Choroid plexus epithelial cell (primary cell): ENCODE measurements at regions not wholly inside any gene's neighbourhood (a gene's known extent, or its start where the extent isn't known, plus 50 kb on each side); places are given as distances from the start of the nearest gene placed in this dataset.

Source experiments
- DNase-seq: peaks from one replicate; pipeline ENCODE4 v3.0.0-alpha.2; 2010; ENCODE audit warnings: low read depth
- H3K4me3 ChIP-seq: 2 replicates; pipeline ENCODE4 v1.5.1; 2011; ENCODE audit warnings: low read depth, mild to moderate bottlenecking, control low read depth, low read length, moderate library complexity
- TF ChIP-seq, protein P1 (sequence below): conservative IDR thresholded peaks from 2 replicates; pipeline ENCODE4 v1.5.1; 2011; ENCODE audit warnings: low read depth, mild to moderate bottlenecking, control low read depth, inconsistent platforms, low read length, moderate library complexity

DNA sequence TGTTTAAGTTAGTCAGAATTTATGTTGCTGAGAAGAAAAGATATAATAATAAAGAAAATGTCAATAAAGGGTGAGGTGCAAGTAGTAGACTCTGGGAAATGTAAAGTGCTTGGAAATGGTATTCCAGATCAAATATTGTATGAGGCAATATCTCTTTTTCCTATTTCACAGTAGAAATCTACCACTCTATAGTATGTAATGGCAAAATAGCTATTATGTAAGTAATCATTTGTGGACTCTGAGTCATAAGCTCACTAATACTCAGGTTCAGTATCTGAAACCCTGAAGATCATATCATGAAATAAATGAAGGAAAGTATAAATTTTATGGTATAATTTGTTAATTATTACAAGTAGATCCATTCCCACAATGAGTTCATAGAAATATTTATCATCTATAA lies 322.1 kb downstream of the PYDC2 start:
- TF ChIP-seq, protein P1, sequence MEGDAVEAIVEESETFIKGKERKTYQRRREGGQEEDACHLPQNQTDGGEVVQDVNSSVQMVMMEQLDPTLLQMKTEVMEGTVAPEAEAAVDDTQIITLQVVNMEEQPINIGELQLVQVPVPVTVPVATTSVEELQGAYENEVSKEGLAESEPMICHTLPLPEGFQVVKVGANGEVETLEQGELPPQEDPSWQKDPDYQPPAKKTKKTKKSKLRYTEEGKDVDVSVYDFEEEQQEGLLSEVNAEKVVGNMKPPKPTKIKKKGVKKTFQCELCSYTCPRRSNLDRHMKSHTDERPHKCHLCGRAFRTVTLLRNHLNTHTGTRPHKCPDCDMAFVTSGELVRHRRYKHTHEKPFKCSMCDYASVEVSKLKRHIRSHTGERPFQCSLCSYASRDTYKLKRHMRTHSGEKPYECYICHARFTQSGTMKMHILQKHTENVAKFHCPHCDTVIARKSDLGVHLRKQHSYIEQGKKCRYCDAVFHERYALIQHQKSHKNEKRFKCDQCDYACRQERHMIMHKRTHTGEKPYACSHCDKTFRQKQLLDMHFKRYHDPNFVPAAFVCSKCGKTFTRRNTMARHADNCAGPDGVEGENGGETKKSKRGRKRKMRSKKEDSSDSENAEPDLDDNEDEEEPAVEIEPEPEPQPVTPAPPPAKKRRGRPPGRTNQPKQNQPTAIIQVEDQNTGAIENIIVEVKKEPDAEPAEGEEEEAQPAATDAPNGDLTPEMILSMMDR: no peak
- no peak overlapping the region for H3K4me3 ChIP-seq
- no peak for DNase-seq

- H3K4me3 ChIP-seq: no peak overlapping the region
- TF ChIP-seq, protein P1: no peak
- DNase-seq: no peak
Measured at GRCh38 chr3:191790934-191791333, 330.0 kb downstream of the PYDC2 start.

- no peak for DNase-seq
- no peak overlapping the region for H3K4me3 ChIP-seq
- TF ChIP-seq, protein P1: no peak
Measured at GRCh38 chr3:191792580-191792979, 331.6 kb downstream of the PYDC2 start.

DNA sequence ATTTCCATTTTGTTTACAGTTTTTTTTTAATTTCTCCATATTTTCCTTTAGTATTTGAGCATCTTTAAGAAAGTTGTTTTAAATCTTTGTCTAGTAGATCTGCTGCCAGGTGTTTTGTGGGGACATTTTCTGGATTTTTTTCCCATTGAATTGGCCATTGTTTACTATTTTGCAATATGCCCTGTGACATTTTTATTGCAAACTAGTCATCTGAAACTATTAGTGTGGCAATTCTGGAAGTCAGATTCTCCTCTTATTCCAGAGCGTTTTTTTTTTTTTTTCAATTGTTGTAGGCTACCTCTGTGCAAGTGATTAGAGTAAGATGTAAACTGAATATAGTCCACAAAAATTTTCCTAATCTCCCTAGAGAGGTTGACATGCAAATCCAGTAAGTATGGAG lies 334.2 kb downstream of the PYDC2 start:
- TF ChIP-seq, protein P1: no peak
- no peak for DNase-seq
- no peak overlapping the region for H3K4me3 ChIP-seq

- DNase-seq: no peak
- H3K4me3 ChIP-seq: no peak overlapping the region
- TF ChIP-seq, protein P1: no peak
Measured at GRCh38 chr3:191797271-191797670, 336.3 kb downstream of the PYDC2 start.

DNA sequence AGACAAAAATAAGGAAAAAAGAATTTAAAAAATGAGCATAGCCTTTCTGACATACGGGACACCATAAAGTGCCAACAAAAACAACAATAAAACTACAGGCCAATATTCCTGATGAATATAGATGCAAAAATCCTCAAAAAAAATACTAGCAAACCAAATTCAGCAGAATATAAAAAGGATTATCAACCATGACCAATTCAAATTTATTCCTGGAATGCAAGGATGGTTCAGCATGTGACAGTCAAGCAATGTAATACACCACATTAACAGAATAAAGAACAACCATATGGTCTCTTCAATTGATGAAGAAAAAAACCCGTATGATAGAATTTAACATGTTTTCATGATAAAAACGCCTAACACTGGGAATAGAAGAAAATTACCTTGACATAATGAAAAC lies 341.7 kb downstream of the PYDC2 start:
- no peak overlapping the region for H3K4me3 ChIP-seq
- no peak for DNase-seq
- TF ChIP-seq, protein P1: no peak

- TF ChIP-seq, protein P1: no peak
- no peak overlapping the region for H3K4me3 ChIP-seq
- DNase-seq: no peak
Measured at GRCh38 chr3:191804935-191805334, 344.0 kb downstream of the PYDC2 start.
